IMR-90 (cell line): ENCODE measurements at regions not wholly inside any gene's neighbourhood (a gene's known extent, or its start where the extent isn't known, plus 50 kb on each side); places are given as distances from the start of the nearest gene placed in this dataset.

ENCODE experiments used
- ATAC-seq: fragments of 200-7000 bp; cut with Tn5 transposase; 2 replicates; pipeline ENCODE4 v1.9.1; 2020; ENCODE audit warnings: low read depth, mild to moderate bottlenecking, moderate library complexity
- BruUV-seq: library from RNA; stranded (reverse); fragments of 400-500 nt; replicated peaks from 2 replicates; lab custom pipeline; 2021; lab: Mats Ljungman, UMichigan
- CTCF ChIA-PET: fragments of 300-600 bp; formaldehyde crosslinking; extraction: SDS; loops from one replicate; lab custom pipeline; 2021; ENCODE audit warnings: antibody characterized with exemption; lab: Yijun Ruan, JAX
- POLR2A ChIA-PET: fragments of 300-600 bp; sonication (Branson Sonifier 250); formaldehyde crosslinking; loops from one replicate; lab custom pipeline; 2022; ENCODE audit warnings: antibody characterized with exemption; ENCODE audit not compliant: unreplicated experiment; lab: Charles Lee
- DNase-seq: peaks from one replicate; pipeline ENCODE4 v3.0.0; 2013
- H2AFZ ChIP-seq: replicated peaks from 2 replicates; pipeline ENCODE3; 2013; ENCODE audit warnings: low read length, mild to moderate bottlenecking; ENCODE audit not compliant: poor library complexity
- H2AK5ac ChIP-seq: 2 replicates; pipeline ENCODE4 v1.6.1; 2013; ENCODE audit warnings: low read depth, low read length, inconsistent platforms
- H2AK9ac ChIP-seq: replicated peaks from 2 replicates; pipeline ENCODE3; 2013; ENCODE audit warnings: mild to moderate bottlenecking, low read depth, low read length, moderate library complexity; ENCODE audit not compliant: poor library complexity
- H2BK120ac ChIP-seq: 2 replicates; pipeline ENCODE4 v1.6.1; 2013; ENCODE audit warnings: low read depth, low read length, inconsistent platforms
- H2BK15ac ChIP-seq: 3 replicates; pipeline ENCODE4 v1.6.1; 2013; ENCODE audit warnings: low read depth, low read length, inconsistent platforms
- H2BK20ac ChIP-seq: 2 replicates; pipeline ENCODE4 v1.6.1; 2013; ENCODE audit warnings: low read depth, mild to moderate bottlenecking, inconsistent platforms, low read length, moderate library complexity
- H2BK5ac ChIP-seq: 2 replicates; pipeline ENCODE4 v1.6.1; 2013; ENCODE audit warnings: mild to moderate bottlenecking, low read depth, low read length, inconsistent platforms; ENCODE audit not compliant: poor library complexity, severe bottlenecking
- H3K14ac ChIP-seq: replicated peaks from 2 replicates; pipeline ENCODE4 v1.6.1; 2013; ENCODE audit warnings: low read depth, low read length, inconsistent platforms
- H3K18ac ChIP-seq: 2 replicates; pipeline ENCODE4 v1.6.1; 2013; ENCODE audit warnings: low read depth, low read length, control low read depth
- H3K23ac ChIP-seq: 2 replicates; pipeline ENCODE4 v1.6.1; 2013; ENCODE audit warnings: low read depth, low read length, inconsistent platforms
- H3K27ac ChIP-seq: 2 replicates; pipeline ENCODE4 v1.5.1; 2013; ENCODE audit warnings: mild to moderate bottlenecking, control low read depth, low read length; ENCODE audit not compliant: insufficient read depth
- H3K27me3 ChIP-seq: 2 replicates; pipeline ENCODE4 v1.6.1; 2013; ENCODE audit warnings: low read length; ENCODE audit not compliant: control insufficient read depth, insufficient read depth
- H3K36me3 ChIP-seq: 2 replicates; pipeline ENCODE4 v1.6.1; 2013; ENCODE audit warnings: low read length, mixed read lengths; ENCODE audit not compliant: control insufficient read depth, insufficient read depth
- H3K4ac ChIP-seq: 2 replicates; pipeline ENCODE4 v1.6.1; 2013; ENCODE audit warnings: low read depth, low read length, inconsistent platforms
- H3K4me1 ChIP-seq: 2 replicates; pipeline ENCODE4 v1.6.1; 2013; ENCODE audit warnings: low read length, mixed read lengths; ENCODE audit not compliant: control insufficient read depth, insufficient read depth
- H3K4me2 ChIP-seq: 2 replicates; pipeline ENCODE4 v1.6.1; 2013; ENCODE audit warnings: low read depth, mild to moderate bottlenecking, control low read depth, low read length, moderate library complexity
- H3K4me3 ChIP-seq: 2 replicates; pipeline ENCODE4 v1.5.1; 2013; ENCODE audit warnings: low read depth, mild to moderate bottlenecking, control low read depth, low read length, moderate library complexity; ENCODE audit not compliant: insufficient read depth
- H3K56ac ChIP-seq: 2 replicates; pipeline ENCODE4 v1.6.1; 2013; ENCODE audit warnings: low read length, inconsistent platforms; ENCODE audit not compliant: insufficient read depth; ENCODE audit errors: extremely low read depth
- H3K79me1 ChIP-seq, 2 experiments: 2 replicates each; pipeline ENCODE4 v1.6.1; 2013; ENCODE audit warnings: low read length in 2 of 2, inconsistent platforms in 1 of 2, low read depth in 1 of 2
- H3K9ac ChIP-seq: 2 replicates; pipeline ENCODE4 v1.6.1; 2013; ENCODE audit warnings: low read depth, low read length, control low read depth
- H3K9me1 ChIP-seq: 2 replicates; pipeline ENCODE4 v1.6.1; 2013; ENCODE audit warnings: low read length, inconsistent platforms; ENCODE audit not compliant: insufficient read depth
- H3K9me3 ChIP-seq: 2 replicates; pipeline ENCODE4 v1.6.1; 2013; ENCODE audit warnings: low read length; ENCODE audit not compliant: control insufficient read depth, insufficient read depth
- H4K20me1 ChIP-seq: 2 replicates; pipeline ENCODE4 v1.6.1; 2013; ENCODE audit warnings: low read length, inconsistent platforms; ENCODE audit not compliant: insufficient read depth
- H4K5ac ChIP-seq: 2 replicates; pipeline ENCODE4 v1.6.1; 2013; ENCODE audit warnings: mild to moderate bottlenecking, low read depth, low read length, control low read depth
- H4K8ac ChIP-seq, 2 experiments: 2 replicates each; pipeline ENCODE4 v1.6.1; 2013; ENCODE audit warnings: low read depth in 2 of 2, low read length in 2 of 2, control low read depth in 1 of 2, inconsistent platforms in 1 of 2
- H4K91ac ChIP-seq: 2 replicates; pipeline ENCODE4 v1.6.1; 2013; ENCODE audit warnings: low read depth, low read length, inconsistent platforms; ENCODE audit not compliant: insufficient read depth
- BHLHE40 ChIP-seq: fragments of 150-350 bp; IDR thresholded peaks from 2 replicates; pipeline ENCODE4 v1.6.1; 2016; ENCODE audit warnings: mild to moderate bottlenecking, low read depth, low read length
- CEBPB ChIP-seq: IDR thresholded peaks from 2 replicates; pipeline ENCODE4 v1.6.1; 2012; ENCODE audit warnings: low read depth, low read length, improper control_type of control experiment
- CHD1 ChIP-seq: IDR thresholded peaks from 2 replicates; pipeline ENCODE4 v1.6.1; 2012; ENCODE audit warnings: low read depth, low read length, improper control_type of control experiment
- CTCF ChIP-seq: conservative IDR thresholded peaks from 2 replicates; pipeline ENCODE4 v1.5.1; 2012; ENCODE audit warnings: mild to moderate bottlenecking, low read depth, low read length, improper control_type of control experiment
- FOS ChIP-seq: fragments of 150-350 bp; IDR thresholded peaks from 2 replicates; pipeline ENCODE4 v1.6.1; 2016; ENCODE audit warnings: low read depth, low read length
- MAFK ChIP-seq: IDR thresholded peaks from 2 replicates; pipeline ENCODE4 v1.6.1; 2012; ENCODE audit warnings: low read depth, low read length, improper control_type of control experiment
- MAZ ChIP-seq: IDR thresholded peaks from 2 replicates; pipeline ENCODE4 v1.6.1; 2012; ENCODE audit warnings: low read depth, mild to moderate bottlenecking, low read length, improper control_type of control experiment, moderate library complexity, borderline replicate concordance
- MXI1 ChIP-seq: IDR thresholded peaks from 2 replicates; pipeline ENCODE4 v1.6.1; 2012; ENCODE audit warnings: low read depth, mild to moderate bottlenecking, low read length, moderate library complexity, borderline replicate concordance
- NFE2L2 ChIP-seq: fragments of 150-350 bp; IDR thresholded peaks from 2 replicates; pipeline ENCODE4 v1.6.1; 2016; ENCODE audit warnings: low read depth, mild to moderate bottlenecking, low read length
- POLR2A ChIP-seq: IDR thresholded peaks from 2 replicates; pipeline ENCODE4 v1.6.1; 2012; ENCODE audit warnings: mild to moderate bottlenecking, low read depth, low read length
- RAD21 ChIP-seq: IDR thresholded peaks from 2 replicates; pipeline ENCODE4 v1.6.1; 2012; ENCODE audit warnings: low read length, improper control_type of control experiment
- RCOR1 ChIP-seq: IDR thresholded peaks from 2 replicates; pipeline ENCODE4 v1.6.1; 2012; ENCODE audit warnings: mild to moderate bottlenecking, low read length, improper control_type of control experiment; ENCODE audit not compliant: insufficient replicate concordance
- RFX5 ChIP-seq: IDR thresholded peaks from 2 replicates; pipeline ENCODE4 v1.8.0; 2012; ENCODE audit warnings: low read depth, mild to moderate bottlenecking, low read length, moderate library complexity
- SMC3 ChIP-seq: fragments of 150-350 bp; IDR thresholded peaks from 2 replicates; pipeline ENCODE4 v1.6.1; 2016; ENCODE audit warnings: low read depth, mild to moderate bottlenecking, antibody characterized with exemption, low read length, moderate library complexity
- USF2 ChIP-seq: fragments of 150-350 bp; IDR thresholded peaks from 2 replicates; pipeline ENCODE4 v1.6.1; 2017; ENCODE audit warnings: mild to moderate bottlenecking, antibody characterized with exemption, low read length, low read depth
- WGBS, 2 experiments: methylation state at CpG; one replicate each; pipeline versions ENCODE4 v1.1.5 to v1.1.7; 2013; ENCODE audit warnings: missing lambda C conversion rate in 2 of 2; ENCODE audit not compliant: insufficient read length in 1 of 2; ENCODE audit errors: extremely low coverage in 2 of 2; 5-methylcytosine and 5-hydroxymethylcytosine counted together
- dilution Hi-C: fragments of 300-500 bp; cut with HindIII; formaldehyde crosslinking; loops from one replicate; pipeline ENCODE4 v1.14.3; 2018; ENCODE audit warnings: low sequenced_read_pairs; ENCODE audit not compliant: unreplicated experiment
- in situ Hi-C: fragments of 300-500 bp; cut with MboI; formaldehyde crosslinking; loops from 3 replicates; pipeline ENCODE4 v1.14.3; 2019; ENCODE audit warnings: low sequenced_read_pairs, inconsistent platforms, mixed read lengths
- intact Hi-C: fragments of 100-400 bp; cut with micrococcal nuclease; formaldehyde crosslinking; loops from 2 replicates; pipeline ENCODE4 v1.10.0; 2022
- TF ChIP-seq, protein P1 (sequence below): fragments of 150-350 bp; IDR thresholded peaks from 2 replicates; pipeline ENCODE4 v1.6.1; 2016; ENCODE audit warnings: low read depth, mild to moderate bottlenecking, low read length, moderate library complexity, borderline replicate concordance

DNA sequence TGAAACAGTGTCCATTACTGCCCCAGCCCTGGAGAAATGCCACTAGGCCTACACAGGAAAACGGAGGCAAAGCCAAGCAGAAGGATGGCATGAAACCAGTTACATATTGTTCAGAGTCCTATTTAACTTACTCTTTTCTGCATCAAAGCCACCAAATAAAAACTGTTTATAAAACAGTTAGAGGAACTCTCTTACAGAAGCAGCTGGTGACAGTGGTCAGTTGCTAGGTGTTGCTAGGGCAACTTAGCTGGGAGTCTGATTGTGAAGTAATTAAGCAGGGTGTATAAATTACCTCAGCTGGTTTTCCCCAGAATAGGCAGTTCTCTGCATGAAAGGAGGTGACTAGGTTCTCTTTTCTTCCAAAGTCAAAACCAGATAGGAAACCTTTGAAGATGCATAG lies 115.6 kb upstream of the ZBED5 start:
- H4K20me1 ChIP-seq, result no peaks in the 10 kb centered on the region
- TF ChIP-seq BHLHE40 (no peak), NFE2L2 (no peak), CEBPB (no peak), USF2 (no peak), RCOR1 (no peak), RAD21 (no peak), MXI1 (no peak), CTCF (no peak), CHD1 (no peak), FOS (no peak), POLR2A (no peak), MAFK (no peak), RFX5 (no peak), MAZ (no peak), SMC3 (no peak)
- TF ChIP-seq, protein P1, sequence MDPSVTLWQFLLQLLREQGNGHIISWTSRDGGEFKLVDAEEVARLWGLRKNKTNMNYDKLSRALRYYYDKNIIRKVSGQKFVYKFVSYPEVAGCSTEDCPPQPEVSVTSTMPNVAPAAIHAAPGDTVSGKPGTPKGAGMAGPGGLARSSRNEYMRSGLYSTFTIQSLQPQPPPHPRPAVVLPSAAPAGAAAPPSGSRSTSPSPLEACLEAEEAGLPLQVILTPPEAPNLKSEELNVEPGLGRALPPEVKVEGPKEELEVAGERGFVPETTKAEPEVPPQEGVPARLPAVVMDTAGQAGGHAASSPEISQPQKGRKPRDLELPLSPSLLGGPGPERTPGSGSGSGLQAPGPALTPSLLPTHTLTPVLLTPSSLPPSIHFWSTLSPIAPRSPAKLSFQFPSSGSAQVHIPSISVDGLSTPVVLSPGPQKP, result no peak
- H3K9ac ChIP-seq, result no peak overlapping the region
- H3K27ac ChIP-seq, result no peak overlapping the region
- no peak for ATAC-seq
- H2BK5ac ChIP-seq, result no peak overlapping the region
- H2BK15ac ChIP-seq, result no peak overlapping the region
- DNase-seq, result no peak
- no peaks in the 10 kb centered on the region for H3K36me3 ChIP-seq
- H3K27me3 ChIP-seq, result peaks cover 27% of the 10 kb centered on the region
- no CpG with 5 or more reads among the region's 1 CpG for WGBS, 2 experiments
- no peak overlapping the region for H2AK9ac ChIP-seq
- H4K8ac ChIP-seq, result no peak overlapping the region
- H3K79me1 ChIP-seq, result no peaks in the 10 kb centered on the region
- H3K14ac ChIP-seq, result no peak overlapping the region
- H3K18ac ChIP-seq, result no peak overlapping the region
- H3K4me2 ChIP-seq, result no peak overlapping the region
- no peaks in the 10 kb centered on the region for H3K9me1 ChIP-seq
- no peaks in the 10 kb centered on the region for H3K4me1 ChIP-seq
- POLR2A ChIA-PET, result no interaction called here
- CTCF ChIA-PET, result no interaction called here
- H3K23ac ChIP-seq, result no peak overlapping the region
- no peak overlapping the region for H4K5ac ChIP-seq
- intact Hi-C loops, result no loop called here
- H2BK120ac ChIP-seq, result no peak overlapping the region
- no peak overlapping the region for H3K56ac ChIP-seq
- H3K4me3 ChIP-seq, result no peak overlapping the region
- no peak overlapping the region for H3K4ac ChIP-seq
- no TSS peak for BruUV-seq
- H4K91ac ChIP-seq, result no peak overlapping the region
- dilution Hi-C loops, result no loop called here
- H2AK5ac ChIP-seq, result no peak overlapping the region
- in situ Hi-C loops, result no loop called here
- H2BK20ac ChIP-seq, result no peak overlapping the region
- no peak overlapping the region for H2AFZ ChIP-seq
- H3K9me3 ChIP-seq, result peaks cover 2% of the 10 kb centered on the region; the same call in 1 of the 2 replicates
